ENCODE measurements at regions not wholly inside any gene's neighbourhood (a gene's known extent, or its start where the extent isn't known, plus 50 kb on each side); places are given as distances from the start of the nearest gene placed in this dataset.
"Not testable (repeated sequence)": the region's sequence is repeated elsewhere in the genome, so short reads cannot be mapped to it uniquely, and the experiment has no call there.

- CTCF ChIA-PET = no interaction called here
- no peak overlapping the region for H3K4me3 Mint-ChIP-seq
- no peaks in the 10 kb centered on the region for H3K9me3 Mint-ChIP-seq (ENCODE audit: insufficient read depth)
- H3K36me3 Mint-ChIP-seq (ENCODE audit: low read depth) = no peaks in the 10 kb centered on the region
- no peaks in the 10 kb centered on the region for H3K4me1 Mint-ChIP-seq (ENCODE audit: low read depth)
- H3K27ac Mint-ChIP-seq = no peak overlapping the region
- DNase-seq (no peak), ATAC-seq (no peak)
- H3K27me3 Mint-ChIP-seq (ENCODE audit: low read depth) = peaks cover 2% of the 10 kb centered on the region
- POLR2A ChIA-PET = no interaction called here
These were observed 289.5 kb downstream of the USP46 start for GRCh38 chr4:52369649-52370048.

DNA sequence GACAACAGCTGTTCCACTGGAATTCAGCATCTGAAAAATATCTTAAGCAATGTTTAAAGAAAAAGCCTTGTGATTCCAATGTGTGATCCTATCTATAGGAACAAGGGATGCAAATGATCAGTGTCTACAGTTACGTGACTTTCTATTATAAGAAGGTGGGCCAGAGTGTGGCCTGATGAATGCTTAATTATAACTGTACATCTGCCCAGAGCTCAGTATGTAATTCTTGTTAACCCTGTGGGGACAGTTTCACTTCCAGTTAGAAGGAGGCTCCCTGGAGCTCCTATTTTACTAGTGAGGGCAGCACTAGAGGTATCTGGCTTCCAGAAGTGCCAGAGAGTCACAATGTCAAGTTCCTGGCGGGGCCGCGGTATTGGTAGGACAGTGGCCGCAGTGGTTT, 288.5 kb downstream of the USP46 start:
- ATAC-seq (no peak), DNase-seq (no peak)
- Mint-ChIP-seq H3K27me3 (ENCODE audit: low read depth) (peaks cover 2% of the 10 kb centered on the region), H3K27ac (no peak overlapping the region), H3K4me1 (ENCODE audit: low read depth) (no peaks in the 10 kb centered on the region), H3K4me3 (no peak overlapping the region), H3K36me3 (ENCODE audit: low read depth) (no peaks in the 10 kb centered on the region), H3K9me3 (ENCODE audit: insufficient read depth) (no peaks in the 10 kb centered on the region)
- POLR2A ChIA-PET = no interaction called here
- CTCF ChIA-PET = interaction anchor here (1.3 kb wide), 1 partner anchor 613 kb away, joined by 3 read pairs; no protein-coding TSS in a partner anchor

DNA sequence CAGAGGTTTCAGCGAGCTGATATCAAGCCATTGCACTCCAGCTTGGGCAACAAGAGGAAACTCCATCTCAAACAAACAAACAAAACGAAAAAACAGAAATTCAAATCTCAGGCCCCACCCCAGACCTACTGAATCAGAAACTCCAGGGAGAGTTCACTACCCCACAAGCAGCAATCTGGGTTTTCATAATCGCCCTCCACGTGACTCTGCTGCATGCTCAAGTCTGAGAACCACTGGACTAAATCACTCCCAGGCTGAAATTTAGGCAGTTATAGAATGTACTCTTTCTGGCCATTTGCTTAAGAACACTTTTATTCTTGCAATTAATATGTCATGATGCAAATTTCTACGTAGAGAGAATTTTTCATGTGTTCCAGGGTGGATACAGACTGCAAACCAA, 287.3 kb downstream of the USP46 start:
- DNase-seq (no peak), ATAC-seq (no peak)
- ChIA-PET POLR2A (no interaction called here), CTCF (interaction anchor here (1.3 kb wide), 1 partner anchor 611 kb away, joined by 3 read pairs; no protein-coding TSS in a partner anchor)
- Mint-ChIP-seq H3K4me3 (no peak overlapping the region), H3K27me3 (ENCODE audit: low read depth) (no peaks in the 10 kb centered on the region), H3K36me3 (ENCODE audit: low read depth) (no peaks in the 10 kb centered on the region), H3K9me3 (ENCODE audit: insufficient read depth) (no peaks in the 10 kb centered on the region), H3K4me1 (ENCODE audit: low read depth) (no peaks in the 10 kb centered on the region), H3K27ac (no peak overlapping the region)

DNA sequence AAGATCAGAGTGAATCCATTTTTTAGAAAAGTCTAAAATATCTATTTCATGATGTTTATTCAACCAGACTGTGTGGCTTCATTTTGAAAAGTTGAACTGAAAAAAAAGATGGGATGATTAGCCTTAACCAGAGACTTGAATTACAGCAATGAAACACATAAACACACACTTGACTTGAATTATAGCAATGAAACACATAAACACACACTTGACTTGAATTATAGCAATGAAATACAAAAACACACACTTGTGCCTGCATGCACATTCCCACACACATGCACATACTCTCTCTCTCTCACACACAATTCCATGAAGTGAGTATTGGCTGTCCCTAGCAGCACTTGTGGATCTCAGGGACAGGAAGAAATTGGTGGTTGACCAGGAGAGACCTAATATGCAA, 286.8 kb downstream of the USP46 start:
- H3K27me3 Mint-ChIP-seq (ENCODE audit: low read depth) = no peaks in the 10 kb centered on the region
- H3K4me1 Mint-ChIP-seq (ENCODE audit: low read depth) = no peaks in the 10 kb centered on the region
- H3K27ac Mint-ChIP-seq = no peak overlapping the region
- H3K9me3 Mint-ChIP-seq (ENCODE audit: insufficient read depth) = no peaks in the 10 kb centered on the region
- no peak overlapping the region for H3K4me3 Mint-ChIP-seq
- CTCF ChIA-PET = no interaction called here
- DNase-seq (no peak), ATAC-seq (no peak)
- no peaks in the 10 kb centered on the region for H3K36me3 Mint-ChIP-seq (ENCODE audit: low read depth)
- POLR2A ChIA-PET = no interaction called here

- Mint-ChIP-seq H3K9me3 (ENCODE audit: insufficient read depth) (no peaks in the 10 kb centered on the region), H3K4me1 (ENCODE audit: low read depth) (no peaks in the 10 kb centered on the region), H3K27me3 (ENCODE audit: low read depth) (no peaks in the 10 kb centered on the region), H3K36me3 (ENCODE audit: low read depth) (no peaks in the 10 kb centered on the region), H3K27ac (no peak overlapping the region), H3K4me3 (no peak overlapping the region)
- no peak for ATAC-seq
- DNase-seq = no peak
- ChIA-PET CTCF (no interaction called here), POLR2A (no interaction called here)
These were observed 286.4 kb downstream of the USP46 start for GRCh38 chr4:52372747-52373146.

DNA sequence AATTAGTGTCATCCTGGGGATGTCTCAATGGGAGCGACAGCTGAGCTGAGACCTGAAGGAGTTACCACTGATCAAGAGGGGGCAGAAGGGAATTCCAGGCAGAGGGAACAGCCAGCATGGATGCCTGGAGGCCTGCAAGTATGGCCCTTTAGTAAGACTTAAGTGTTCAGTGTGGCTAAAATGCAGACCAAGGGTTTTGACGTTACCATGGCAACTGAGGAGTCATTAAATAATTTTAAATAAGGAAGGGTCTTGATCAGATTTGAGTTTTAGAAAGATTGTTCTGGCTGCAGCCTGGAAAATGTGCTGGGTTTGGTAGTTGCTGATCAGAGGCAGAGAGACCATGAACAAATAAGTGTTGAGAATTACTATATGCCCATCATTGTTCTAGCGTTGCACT, 285.5 kb downstream of the USP46 start:
- ATAC-seq (no peak), DNase-seq (no peak)
- no peaks in the 10 kb centered on the region for H3K36me3 Mint-ChIP-seq (ENCODE audit: low read depth)
- H3K27ac Mint-ChIP-seq = no peak overlapping the region
- ChIA-PET POLR2A (interaction anchor here (0.6 kb wide), 1 partner anchor 411 kb away, joined by 4 read pairs; no protein-coding TSS in a partner anchor), CTCF (no interaction called here)
- no peak overlapping the region for H3K4me3 Mint-ChIP-seq
- peaks cover 2% of the 10 kb centered on the region for H3K27me3 Mint-ChIP-seq (ENCODE audit: low read depth)
- H3K9me3 Mint-ChIP-seq (ENCODE audit: insufficient read depth) = no peaks in the 10 kb centered on the region
- no peaks in the 10 kb centered on the region for H3K4me1 Mint-ChIP-seq (ENCODE audit: low read depth)

GRCh38 chr4:52374877-52375276, 284.2 kb downstream of the USP46 start:
- Mint-ChIP-seq H3K4me1 (ENCODE audit: low read depth) (no peaks in the 10 kb centered on the region), H3K27ac (no peak overlapping the region), H3K27me3 (ENCODE audit: low read depth) (peaks cover 2% of the 10 kb centered on the region), H3K36me3 (ENCODE audit: low read depth) (no peaks in the 10 kb centered on the region), H3K9me3 (ENCODE audit: insufficient read depth) (no peaks in the 10 kb centered on the region), H3K4me3 (no peak overlapping the region)
- no peak for ATAC-seq
- ChIA-PET CTCF (interaction anchor here (1.8 kb wide), 1 partner anchor 608 kb away, joined by 13 read pairs; no protein-coding TSS in a partner anchor), POLR2A (no interaction called here)
- DNase-seq = no peak

DNA sequence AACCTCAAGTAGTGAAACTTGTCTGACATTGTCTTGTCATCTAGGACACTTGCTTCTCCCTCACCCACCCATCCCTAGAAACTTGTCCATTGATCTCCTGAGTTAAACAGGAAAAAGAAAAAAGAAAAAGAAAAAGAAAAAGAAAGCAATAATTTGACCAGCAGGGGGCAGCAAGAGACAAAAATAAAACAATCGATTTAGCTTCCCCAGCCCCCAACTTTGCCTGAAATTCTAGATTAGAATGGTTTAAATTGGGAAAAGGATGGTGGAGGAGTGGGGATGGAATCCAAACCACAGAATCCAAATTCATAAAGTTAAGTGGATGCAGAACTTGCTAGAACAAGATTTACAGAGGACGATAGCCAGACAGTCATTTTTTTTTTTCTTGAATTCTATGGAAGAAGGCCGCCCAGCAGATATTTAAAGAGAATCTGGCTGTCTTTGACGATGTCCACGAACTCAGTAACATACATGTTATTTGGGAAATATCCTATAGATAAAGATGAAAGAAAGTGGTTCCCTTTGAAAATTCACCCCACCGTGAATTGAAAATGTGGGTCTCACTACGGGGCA, 282.9 kb downstream of the USP46 start:
- ChIA-PET POLR2A (no interaction called here), CTCF (interaction anchor here (0.7 to 1.8 kb wide), 8 partner anchors 9 to 1857 kb away, joined by 3 to 13 read pairs (median 4); no protein-coding TSS in a partner anchor)
- no peaks in the 10 kb centered on the region for H3K4me1 Mint-ChIP-seq (ENCODE audit: low read depth)
- no peaks in the 10 kb centered on the region for H3K9me3 Mint-ChIP-seq (ENCODE audit: insufficient read depth)
- no peak for ATAC-seq
- H3K36me3 Mint-ChIP-seq (ENCODE audit: low read depth) = no peaks in the 10 kb centered on the region
- H3K4me3 Mint-ChIP-seq = no peak overlapping the region
- H3K27ac Mint-ChIP-seq = no peak overlapping the region
- peaks cover 7% of the 10 kb centered on the region for H3K27me3 Mint-ChIP-seq (ENCODE audit: low read depth)
- peak; percentile 35 for DNase-seq

DNA sequence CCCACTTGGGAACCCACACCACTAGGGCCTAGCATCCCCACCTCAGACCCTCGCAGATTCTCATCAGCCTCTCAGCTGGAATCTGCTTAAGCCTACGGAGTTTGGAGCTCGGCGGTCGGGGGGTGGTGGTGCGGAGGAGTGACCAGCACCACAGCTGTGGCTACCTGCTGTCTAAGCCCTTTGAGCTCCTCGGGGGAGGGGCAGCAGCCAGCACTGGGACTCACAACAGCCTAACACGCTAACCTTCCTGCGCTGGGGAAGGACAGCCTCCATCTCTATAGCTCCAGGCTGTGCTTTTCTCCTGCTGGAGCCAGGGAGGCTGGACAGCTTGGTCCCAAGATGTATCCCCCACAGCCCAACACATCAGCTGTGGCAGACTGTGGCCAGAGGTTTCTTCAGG, 281.5 kb downstream of the USP46 start:
- Mint-ChIP-seq H3K4me1 (ENCODE audit: low read depth) (no peaks in the 10 kb centered on the region), H3K9me3 (ENCODE audit: insufficient read depth) (no peaks in the 10 kb centered on the region)

GRCh38 chr4:52407545-52407944, 251.6 kb downstream of the USP46 start:
- ChIA-PET CTCF (interaction anchor here (0.7 kb wide), 1 partner anchor 1768 kb away, joined by 3 read pairs; no protein-coding TSS in a partner anchor), POLR2A (no interaction called here)
- Mint-ChIP-seq H3K9me3 (ENCODE audit: insufficient read depth) (peaks cover 9% of the 10 kb centered on the region), H3K27me3 (ENCODE audit: low read depth) (no peaks in the 10 kb centered on the region), H3K4me3 (no peak overlapping the region), H3K27ac (no peak overlapping the region), H3K36me3 (ENCODE audit: low read depth) (no peaks in the 10 kb centered on the region), H3K4me1 (ENCODE audit: low read depth) (no peaks in the 10 kb centered on the region)
- DNase-seq (no peak), ATAC-seq (no peak)

More for the DNA sequence above, 281.5 kb downstream of the USP46 start:
- POLR2A ChIA-PET = no interaction called here
- H3K27ac Mint-ChIP-seq = no peak overlapping the region
- ATAC-seq = no peak
- no peaks in the 10 kb centered on the region for H3K36me3 Mint-ChIP-seq (ENCODE audit: low read depth)
- H3K27me3 Mint-ChIP-seq (ENCODE audit: low read depth) = peaks cover 7% of the 10 kb centered on the region
- DNase-seq = no peak
- CTCF ChIA-PET = interaction anchor here (1.2 kb wide), 1 partner anchor 606 kb away, joined by 3 read pairs; no protein-coding TSS in a partner anchor
- no peak overlapping the region for H3K4me3 Mint-ChIP-seq

DNA sequence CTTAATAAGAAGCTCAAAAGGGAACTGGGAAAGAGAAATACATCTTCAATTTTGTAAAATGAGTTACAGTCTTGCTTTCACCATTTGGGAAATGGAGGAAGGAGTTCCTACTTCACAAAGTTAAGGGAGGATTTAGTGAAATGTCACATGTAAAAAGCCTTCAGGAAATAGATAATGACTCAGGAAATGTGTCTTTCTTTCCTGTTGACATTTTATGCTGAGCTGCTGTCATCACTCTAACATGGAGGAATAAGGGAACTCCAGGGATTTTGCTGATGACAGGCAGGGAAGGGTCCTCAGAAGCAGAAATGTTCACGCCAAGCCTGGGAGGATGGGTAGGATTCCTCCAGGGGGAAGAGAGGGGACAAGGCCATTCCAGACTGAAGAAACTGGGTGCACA, 251.1 kb downstream of the USP46 start:
- ATAC-seq (no peak), DNase-seq (no peak)
- Mint-ChIP-seq H3K9me3 (ENCODE audit: insufficient read depth) (peaks cover 9% of the 10 kb centered on the region), H3K27ac (no peak overlapping the region), H3K4me1 (ENCODE audit: low read depth) (no peaks in the 10 kb centered on the region), H3K4me3 (no peak overlapping the region), H3K27me3 (ENCODE audit: low read depth) (no peaks in the 10 kb centered on the region), H3K36me3 (ENCODE audit: low read depth) (no peaks in the 10 kb centered on the region)
- POLR2A ChIA-PET = no interaction called here
- CTCF ChIA-PET = interaction anchor here (0.7 kb wide), 1 partner anchor 1768 kb away, joined by 3 read pairs; no protein-coding TSS in a partner anchor

DNA sequence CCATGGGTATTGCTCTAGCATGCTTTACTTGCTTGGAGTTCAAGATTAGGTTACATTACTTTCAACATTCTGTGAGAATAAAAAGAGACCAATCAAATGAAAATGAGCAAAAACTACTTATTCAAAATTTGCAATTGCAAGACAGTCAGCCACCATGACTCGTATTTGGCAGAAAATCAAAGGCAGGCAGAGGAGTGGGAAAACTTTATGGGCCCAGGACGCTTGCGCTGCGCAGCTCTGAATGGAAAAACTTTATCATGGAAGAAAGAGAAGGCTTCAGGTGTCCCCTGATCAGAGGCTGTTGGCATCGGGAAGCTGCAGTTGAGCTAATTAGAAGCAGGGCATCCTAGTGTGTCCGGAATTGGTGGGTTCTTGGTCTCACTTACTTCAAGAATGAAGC, 250.6 kb downstream of the USP46 start:
- CTCF ChIA-PET = no interaction called here
- DNase-seq = no peak
- no peak overlapping the region for H3K27ac Mint-ChIP-seq
- no peaks in the 10 kb centered on the region for H3K27me3 Mint-ChIP-seq (ENCODE audit: low read depth)
- no peak for ATAC-seq
- no peaks in the 10 kb centered on the region for H3K36me3 Mint-ChIP-seq (ENCODE audit: low read depth)
- H3K4me1 Mint-ChIP-seq (ENCODE audit: low read depth) = no peaks in the 10 kb centered on the region
- POLR2A ChIA-PET = no interaction called here
- H3K9me3 Mint-ChIP-seq (ENCODE audit: insufficient read depth) = peaks cover 9% of the 10 kb centered on the region
- H3K4me3 Mint-ChIP-seq = no peak overlapping the region

DNA sequence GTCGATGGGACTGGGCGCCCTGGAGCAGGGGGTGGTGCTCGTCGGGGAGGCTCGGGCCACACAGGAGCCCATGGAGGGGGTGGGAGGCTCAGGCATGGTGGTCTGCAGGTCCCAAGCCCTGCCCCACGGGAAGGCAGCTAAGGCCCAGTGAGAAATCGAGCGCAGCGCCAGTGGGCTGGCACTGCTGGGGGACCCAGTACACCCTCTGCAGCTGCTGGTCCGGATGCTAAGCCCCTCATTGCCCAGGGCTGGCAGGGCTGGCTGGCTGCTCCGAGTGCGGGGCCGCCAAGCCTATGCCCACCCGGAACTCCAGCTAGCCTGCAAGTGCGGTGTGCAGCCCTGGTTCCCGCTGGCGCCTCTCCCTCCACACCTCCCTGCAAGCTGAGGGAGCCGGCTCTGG, 249.3 kb downstream of the USP46 start:
- POLR2A ChIA-PET; CTCF ChIA-PET; DNase-seq; H3K4me1 Mint-ChIP-seq (ENCODE audit: low read depth); H3K27ac Mint-ChIP-seq; H3K4me3 Mint-ChIP-seq; H3K9me3 Mint-ChIP-seq (ENCODE audit: insufficient read depth); H3K27me3 Mint-ChIP-seq (ENCODE audit: low read depth); H3K36me3 Mint-ChIP-seq (ENCODE audit: low read depth); ATAC-seq: not testable (repeated sequence)

All from activated CD8-positive, alpha-beta T cell treated with anti-CD3 and anti-CD28 coated beads, Interleukin-2, amount 10 ng/mL, durations not matched to agents 7 days and 5 days (primary cell).